RWPE2 (cell line): ENCODE measurements at regions not wholly inside any gene's neighbourhood (a gene's known extent, or its start where the extent isn't known, plus 50 kb on each side); places are given as distances from the start of the nearest gene placed in this dataset.
"Not testable (repeated sequence)": the region's sequence is repeated elsewhere in the genome, so short reads cannot be mapped to it uniquely, and the experiment has no call there.

Source experiments
- ATAC-seq: fragments of 200-7000 bp; cut with Tn5 transposase; 3 replicates; pipeline ENCODE4 v1.9.1; 2021; ENCODE audit warnings: low read depth
- DNase-seq: peaks from one replicate; pipeline ENCODE4 v3.0.0-alpha.2; 2020; ENCODE audit warnings: low spot score
- H3K27ac ChIP-seq: fragments of 450-650 bp; 2 replicates; pipeline ENCODE4 v1.5.1; 2017; ENCODE audit warnings: mild to moderate bottlenecking; ENCODE audit not compliant: poor library complexity, severe bottlenecking
- H3K27me3 ChIP-seq: fragments of 250-450 bp; sonication (Bioruptor Pico); 2 replicates; pipeline ENCODE4 v1.5.1; 2021; ENCODE audit warnings: mild to moderate bottlenecking, moderate library complexity; ENCODE audit not compliant: insufficient read depth, poor library complexity, severe bottlenecking
- H3K36me3 ChIP-seq: fragments of 250-450 bp; sonication (Bioruptor Pico); 2 replicates; pipeline ENCODE4 v1.5.1; 2020; ENCODE audit warnings: low read depth, mild to moderate bottlenecking, moderate library complexity
- H3K4me1 ChIP-seq: fragments of 250-450 bp; sonication (Bioruptor Pico); 2 replicates; pipeline ENCODE4 v1.5.1; 2021; ENCODE audit warnings: mild to moderate bottlenecking, moderate library complexity; ENCODE audit not compliant: insufficient read depth, poor library complexity, severe bottlenecking
- H3K4me3 ChIP-seq: fragments of 250-450 bp; sonication (Bioruptor Pico); 2 replicates; pipeline ENCODE4 v1.5.1; 2021; ENCODE audit warnings: mild to moderate bottlenecking, moderate library complexity; ENCODE audit not compliant: severe bottlenecking
- H3K9me3 ChIP-seq: fragments of 250-450 bp; sonication (Bioruptor Pico); 2 replicates; pipeline ENCODE4 v1.5.1; 2021; ENCODE audit warnings: mild to moderate bottlenecking, moderate library complexity; ENCODE audit not compliant: severe bottlenecking
- TF ChIP-seq, protein P1 (sequence below): fragments of 450-650 bp; IDR thresholded peaks from one replicate; pipeline ENCODE4 v1.5.1; 2017; ENCODE audit warnings: mild to moderate bottlenecking, moderate library complexity; ENCODE audit not compliant: poor library complexity, severe bottlenecking

DNA sequence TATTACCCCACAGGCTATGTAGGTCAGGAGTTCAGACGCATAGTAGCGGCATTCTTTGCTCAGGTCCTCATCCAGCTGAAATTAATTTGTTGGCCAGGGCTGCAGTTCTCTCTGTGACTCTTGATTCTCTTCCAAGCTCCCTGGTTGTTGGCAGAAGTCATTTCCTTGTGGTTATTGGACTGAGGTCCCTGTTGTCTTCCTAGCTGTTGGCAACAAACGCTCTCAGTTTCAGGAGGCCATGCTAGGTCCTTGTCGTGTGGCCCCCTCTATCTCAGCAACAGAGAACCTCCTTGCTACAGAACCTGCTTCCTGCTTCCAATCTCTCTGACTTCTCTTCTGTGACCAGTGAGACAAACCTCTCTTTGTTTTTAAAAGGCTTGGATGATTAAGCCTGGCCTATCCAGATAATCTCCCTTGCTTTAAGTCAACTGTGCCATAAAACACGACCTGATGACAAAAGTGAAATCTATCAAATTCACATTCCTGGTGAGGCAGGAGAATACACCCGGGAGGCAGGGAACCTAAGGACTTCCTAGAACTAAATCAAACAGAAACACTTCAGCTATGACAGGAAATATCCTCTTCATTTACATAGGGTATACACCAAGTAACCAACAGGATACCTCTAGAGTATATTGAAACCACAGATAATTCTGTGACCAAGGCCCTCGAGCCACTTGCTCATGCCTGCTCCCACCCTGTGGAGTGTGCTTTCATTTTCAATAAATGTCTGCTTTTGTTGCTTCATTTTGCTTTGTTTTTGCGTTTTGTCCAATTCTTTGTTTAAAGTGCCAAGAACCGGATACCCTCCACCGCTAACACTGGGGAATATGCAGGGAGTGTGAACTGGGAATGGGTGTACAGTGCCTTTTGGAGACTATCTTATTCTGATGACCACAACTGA lies 196.0 kb downstream of the BTBD3 start:
- TF ChIP-seq, protein P1, sequence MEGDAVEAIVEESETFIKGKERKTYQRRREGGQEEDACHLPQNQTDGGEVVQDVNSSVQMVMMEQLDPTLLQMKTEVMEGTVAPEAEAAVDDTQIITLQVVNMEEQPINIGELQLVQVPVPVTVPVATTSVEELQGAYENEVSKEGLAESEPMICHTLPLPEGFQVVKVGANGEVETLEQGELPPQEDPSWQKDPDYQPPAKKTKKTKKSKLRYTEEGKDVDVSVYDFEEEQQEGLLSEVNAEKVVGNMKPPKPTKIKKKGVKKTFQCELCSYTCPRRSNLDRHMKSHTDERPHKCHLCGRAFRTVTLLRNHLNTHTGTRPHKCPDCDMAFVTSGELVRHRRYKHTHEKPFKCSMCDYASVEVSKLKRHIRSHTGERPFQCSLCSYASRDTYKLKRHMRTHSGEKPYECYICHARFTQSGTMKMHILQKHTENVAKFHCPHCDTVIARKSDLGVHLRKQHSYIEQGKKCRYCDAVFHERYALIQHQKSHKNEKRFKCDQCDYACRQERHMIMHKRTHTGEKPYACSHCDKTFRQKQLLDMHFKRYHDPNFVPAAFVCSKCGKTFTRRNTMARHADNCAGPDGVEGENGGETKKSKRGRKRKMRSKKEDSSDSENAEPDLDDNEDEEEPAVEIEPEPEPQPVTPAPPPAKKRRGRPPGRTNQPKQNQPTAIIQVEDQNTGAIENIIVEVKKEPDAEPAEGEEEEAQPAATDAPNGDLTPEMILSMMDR, result no peak

GRCh38 chr20:12129114-12129513 lies 211.4 kb downstream of the BTBD3 start:
- H3K27ac ChIP-seq, H3K4me1 ChIP-seq, ATAC-seq, DNase-seq, H3K4me3 ChIP-seq, H3K9me3 ChIP-seq, H3K27me3 ChIP-seq, H3K36me3 ChIP-seq: not testable (repeated sequence)

More for the DNA sequence above, 196.0 kb downstream of the BTBD3 start:
- H3K27me3 ChIP-seq, result no peaks in the 10 kb centered on the region
- H3K4me1 ChIP-seq, result no peaks in the 10 kb centered on the region
- ATAC-seq, result no peak
- H3K36me3 ChIP-seq, result no peaks in the 10 kb centered on the region
- H3K4me3 ChIP-seq, result no peak overlapping the region
- H3K9me3 ChIP-seq, result no peaks in the 10 kb centered on the region
- no peak overlapping the region for H3K27ac ChIP-seq
- DNase-seq, result no peak

- not testable (repeated sequence) for H3K4me1 ChIP-seq, H3K36me3 ChIP-seq, H3K27me3 ChIP-seq, H3K4me3 ChIP-seq, H3K27ac ChIP-seq, H3K9me3 ChIP-seq, DNase-seq, ATAC-seq
Measured at GRCh38 chr20:12129532-12129931, 211.8 kb downstream of the BTBD3 start.

DNA sequence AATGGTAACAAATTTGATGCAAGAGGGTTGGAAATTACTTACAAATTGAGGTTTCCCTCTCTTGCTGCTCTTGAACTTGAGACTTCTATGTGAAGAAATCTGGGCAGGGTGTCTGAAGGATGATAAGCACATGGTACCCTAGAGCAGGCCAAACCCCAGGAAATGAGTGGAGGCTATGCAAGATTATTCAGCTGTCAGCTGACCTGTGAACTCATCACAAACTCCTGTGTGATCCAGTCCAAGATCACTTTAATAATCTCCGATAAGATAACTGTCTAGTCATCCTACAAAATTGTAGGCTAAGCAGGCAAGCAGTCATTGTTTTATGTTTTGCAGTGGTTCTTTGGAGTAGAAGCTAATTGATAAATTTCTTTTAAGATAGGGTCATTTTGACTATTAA lies 213.1 kb downstream of the BTBD3 start:
- Histone ChIP-seq H3K4me3 (no peak overlapping the region), H3K4me1 (no peaks in the 10 kb centered on the region), H3K27ac (no peak overlapping the region), H3K36me3 (no peaks in the 10 kb centered on the region), H3K27me3 (no peaks in the 10 kb centered on the region), H3K9me3 (no peaks in the 10 kb centered on the region)
- TF ChIP-seq, protein P1, result no peak
- no peak for DNase-seq
- no peak for ATAC-seq

DNA sequence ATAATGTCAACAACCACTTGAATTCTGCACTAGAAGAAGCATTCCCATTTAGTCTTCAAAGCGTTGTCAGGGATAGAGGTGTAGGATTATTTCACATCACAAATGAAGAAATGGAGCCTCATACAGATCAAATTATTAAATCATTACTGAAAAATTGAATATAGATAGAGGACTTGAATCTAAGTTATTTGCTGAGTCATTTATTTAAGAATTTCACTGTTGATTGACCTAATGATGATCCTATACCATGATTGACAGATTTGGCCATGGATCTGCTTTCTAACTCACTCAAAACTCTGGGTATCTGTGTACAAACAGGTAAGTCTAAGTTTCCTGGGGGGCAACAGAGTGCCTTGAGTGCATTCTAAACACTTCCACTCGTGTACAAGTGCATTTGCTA lies 215.9 kb downstream of the BTBD3 start:
- no peak for DNase-seq
- ATAC-seq, result no peak
- Histone ChIP-seq H3K36me3 (no peaks in the 10 kb centered on the region), H3K27me3 (no peaks in the 10 kb centered on the region), H3K4me3 (no peak overlapping the region), H3K27ac (no peak overlapping the region), H3K9me3 (no peaks in the 10 kb centered on the region), H3K4me1 (no peaks in the 10 kb centered on the region)
- TF ChIP-seq, protein P1, result no peak

GRCh38 chr20:12145951-12146350 lies 228.3 kb downstream of the BTBD3 start:
- not testable (repeated sequence) for H3K36me3 ChIP-seq, H3K9me3 ChIP-seq, H3K4me3 ChIP-seq, H3K27ac ChIP-seq, DNase-seq, H3K4me1 ChIP-seq, ATAC-seq, H3K27me3 ChIP-seq
